ENCODE measurements at regions not wholly inside any gene's neighbourhood (a gene's known extent, or its start where the extent isn't known, plus 50 kb on each side); places are given as distances from the start of the nearest gene placed in this dataset.

GRCh38 chr4:108432418-108432817, 188.0 kb upstream of the RPL34 start:
- no peaks in the 10 kb centered on the region for H3K36me3 ChIP-seq
- WGBS = 87% methylated on average over 3 of the region's 3 CpGs
- H3K4me1 ChIP-seq = peaks cover 0 to 5% (median 0%) of the 10 kb centered on the region in 4 donors
- intact Hi-C loops (cut with DNase I) = no loop called here
- no peak overlapping the region for H3K4me3 ChIP-seq
- H3K27me3 ChIP-seq = no peaks in the 10 kb centered on the region
- no peaks in the 10 kb centered on the region for H3K9me3 ChIP-seq
- no peak for TF ChIP-seq EP300 (IDR thresholded peaks at IDR 0.05)
- no peak for TF ChIP-seq CTCF (IDR thresholded peaks at IDR 0.05)
- TF ChIP-seq POLR2AphosphoS5 (IDR thresholded peaks at IDR 0.05) = no peak
- no peak for TF ChIP-seq POLR2A (IDR thresholded peaks at IDR 0.05; ENCODE audit: low read depth)
- no peak for DNase-seq (ENCODE audit: extremely low spot score)
- no peak overlapping the region for H3K27ac ChIP-seq (replicated peaks in 1 of 4)

GRCh38 chr4:108431986-108432385, 188.4 kb upstream of the RPL34 start:
- intact Hi-C loops (cut with DNase I) = no loop called here
- no peaks in the 10 kb centered on the region for H3K36me3 ChIP-seq
- no peak for TF ChIP-seq POLR2A (IDR thresholded peaks at IDR 0.05; ENCODE audit: low read depth)
- TF ChIP-seq EP300 (IDR thresholded peaks at IDR 0.05) = no peak
- no peak for TF ChIP-seq CTCF (IDR thresholded peaks at IDR 0.05)
- no peak for TF ChIP-seq POLR2AphosphoS5 (IDR thresholded peaks at IDR 0.05)
- H3K9me3 ChIP-seq = no peaks in the 10 kb centered on the region
- H3K4me3 ChIP-seq = no peak overlapping the region
- no peak for DNase-seq (ENCODE audit: extremely low spot score)
- WGBS = 83% methylated on average over 1 of the region's 1 CpG
- peaks cover 0 to 5% (median 0%) of the 10 kb centered on the region in 4 donors for H3K4me1 ChIP-seq
- no peak overlapping the region for H3K27ac ChIP-seq (replicated peaks in 1 of 4)
- no peaks in the 10 kb centered on the region for H3K27me3 ChIP-seq

GRCh38 chr4:108430921-108431320, 189.5 kb upstream of the RPL34 start:
- TF ChIP-seq EP300 (IDR thresholded peaks at IDR 0.05) = no peak
- no peak for TF ChIP-seq POLR2AphosphoS5 (IDR thresholded peaks at IDR 0.05)
- TF ChIP-seq CTCF (IDR thresholded peaks at IDR 0.05) = no peak
- no peak for TF ChIP-seq POLR2A (IDR thresholded peaks at IDR 0.05; ENCODE audit: low read depth)
- no peaks in the 10 kb centered on the region for H3K9me3 ChIP-seq
- H3K27me3 ChIP-seq = no peaks in the 10 kb centered on the region
- H3K4me1 ChIP-seq = peaks cover 0 to 5% (median 0%) of the 10 kb centered on the region in 4 donors
- intact Hi-C loops (cut with DNase I) = no loop called here
- H3K36me3 ChIP-seq = no peaks in the 10 kb centered on the region
- 92% methylated on average over 3 of the region's 3 CpGs for WGBS
- no peak for DNase-seq (ENCODE audit: extremely low spot score)
- no peak overlapping the region for H3K4me3 ChIP-seq
- H3K27ac ChIP-seq (replicated peaks in 1 of 4) = no peak overlapping the region

DNA sequence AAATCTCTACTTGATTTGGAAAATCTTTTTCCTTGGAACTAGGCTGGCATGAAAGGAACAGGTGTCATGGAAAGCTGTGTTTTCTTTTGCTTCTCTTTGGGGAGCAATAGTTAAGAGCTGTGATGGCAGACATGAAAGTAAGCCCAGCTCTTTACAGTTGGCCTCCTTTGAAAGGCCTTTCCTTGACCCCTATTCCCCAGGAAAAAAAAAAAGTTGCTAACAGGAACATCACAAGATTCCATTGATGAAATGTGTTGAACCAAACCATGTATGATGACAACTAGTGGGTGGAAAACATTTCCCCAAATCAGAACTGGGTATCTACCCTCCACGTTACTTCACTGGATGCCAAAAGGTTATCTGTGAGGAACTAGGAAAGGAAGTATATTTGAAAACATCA, 190.7 kb upstream of the RPL34 start:
- H3K4me1 ChIP-seq = peaks cover 0 to 5% (median 0%) of the 10 kb centered on the region in 4 donors
- no peaks in the 10 kb centered on the region for H3K9me3 ChIP-seq
- TF ChIP-seq CTCF (IDR thresholded peaks at IDR 0.05) (no peak), EP300 (IDR thresholded peaks at IDR 0.05) (no peak), POLR2A (IDR thresholded peaks at IDR 0.05; ENCODE audit: low read depth) (no peak), POLR2AphosphoS5 (IDR thresholded peaks at IDR 0.05) (no peak)
- H3K4me3 ChIP-seq = no peak overlapping the region
- intact Hi-C loops (cut with DNase I) = no loop called here
- no peaks in the 10 kb centered on the region for H3K36me3 ChIP-seq
- WGBS = 71% methylated on average over 1 of the region's 1 CpG
- DNase-seq (ENCODE audit: extremely low spot score) = no peak
- no peak overlapping the region for H3K27ac ChIP-seq (replicated peaks in 1 of 4)
- H3K27me3 ChIP-seq = no peaks in the 10 kb centered on the region

GRCh38 chr4:108428923-108429322, 191.5 kb upstream of the RPL34 start:
- TF ChIP-seq EP300 (IDR thresholded peaks at IDR 0.05) = no peak
- no peak for TF ChIP-seq POLR2AphosphoS5 (IDR thresholded peaks at IDR 0.05)
- TF ChIP-seq POLR2A (IDR thresholded peaks at IDR 0.05; ENCODE audit: low read depth) = no peak
- no peak for TF ChIP-seq CTCF (IDR thresholded peaks at IDR 0.05)
- H3K27me3 ChIP-seq = no peaks in the 10 kb centered on the region
- H3K9me3 ChIP-seq = no peaks in the 10 kb centered on the region
- DNase-seq (ENCODE audit: extremely low spot score) = no peak
- no peak overlapping the region for H3K4me3 ChIP-seq
- H3K27ac ChIP-seq (replicated peaks in 1 of 4) = no peak overlapping the region
- no peaks in the 10 kb centered on the region for H3K36me3 ChIP-seq
- 87% methylated on average over 3 of the region's 3 CpGs for WGBS
- no peaks in the 10 kb centered on the region for H3K4me1 ChIP-seq
- intact Hi-C loops (cut with DNase I) = no loop called here

Measured in esophagus muscularis mucosa (tissue), 4 donors.